ENCODE measurements at regions not wholly inside any gene's neighbourhood (a gene's known extent, or its start where the extent isn't known, plus 50 kb on each side); places are given as distances from the start of the nearest gene placed in this dataset.
"Not testable (repeated sequence)": the region's sequence is repeated elsewhere in the genome, so short reads cannot be mapped to it uniquely, and the experiment has no call there.

GRCh38 chr3:27639271-27639670, 82.9 kb downstream of the EOMES start:
- H3K36me3 Mint-ChIP-seq: no peaks in the 10 kb centered on the region
- H3K4me1 Mint-ChIP-seq (ENCODE audit: low read depth): peaks cover 17% of the 10 kb centered on the region
- peak overlapping the region; percentile 38 for H3K4me3 Mint-ChIP-seq
- H3K27ac Mint-ChIP-seq: peak overlapping the region; percentile 90
- H3K27me3 Mint-ChIP-seq: no peaks in the 10 kb centered on the region
- H3K9me3 Mint-ChIP-seq (ENCODE audit: low read depth): no peaks in the 10 kb centered on the region

- Mint-ChIP-seq H3K4me1 (ENCODE audit: low read depth) (peaks cover 20% of the 10 kb centered on the region), H3K27me3 (no peaks in the 10 kb centered on the region), H3K9me3 (ENCODE audit: low read depth) (no peaks in the 10 kb centered on the region), H3K27ac (peak overlapping the region; percentile 4), H3K36me3 (no peaks in the 10 kb centered on the region), H3K4me3 (no peak overlapping the region)
These were observed 83.5 kb downstream of the EOMES start for GRCh38 chr3:27638594-27638993.

- peaks cover 28% of the 10 kb centered on the region for H3K4me1 Mint-ChIP-seq (ENCODE audit: low read depth)
- no peaks in the 10 kb centered on the region for H3K36me3 Mint-ChIP-seq
- no peak overlapping the region for H3K4me3 Mint-ChIP-seq
- no peak overlapping the region for H3K27ac Mint-ChIP-seq
- no peaks in the 10 kb centered on the region for H3K27me3 Mint-ChIP-seq
- H3K9me3 Mint-ChIP-seq (ENCODE audit: low read depth): no peaks in the 10 kb centered on the region
These were observed 84.7 kb downstream of the EOMES start for GRCh38 chr3:27637346-27637995.

GRCh38 chr3:27635006-27635405, 87.1 kb downstream of the EOMES start:
- H3K4me1 Mint-ChIP-seq (ENCODE audit: low read depth): peaks cover 35% of the 10 kb centered on the region
- not testable (repeated sequence) for H3K27me3 Mint-ChIP-seq; H3K27ac Mint-ChIP-seq; H3K4me3 Mint-ChIP-seq; H3K9me3 Mint-ChIP-seq (ENCODE audit: low read depth); H3K36me3 Mint-ChIP-seq

GRCh38 chr3:27633224-27633545, 88.9 kb downstream of the EOMES start:
- H3K27me3 Mint-ChIP-seq: no peaks in the 10 kb centered on the region
- H3K4me3 Mint-ChIP-seq: peak overlapping the region; percentile 90
- H3K27ac Mint-ChIP-seq: peak overlapping the region; percentile 88
- no peaks in the 10 kb centered on the region for H3K36me3 Mint-ChIP-seq
- no peaks in the 10 kb centered on the region for H3K9me3 Mint-ChIP-seq (ENCODE audit: low read depth)
- H3K4me1 Mint-ChIP-seq (ENCODE audit: low read depth): peaks cover 32% of the 10 kb centered on the region

GRCh38 chr3:27632431-27633223, 89.5 kb downstream of the EOMES start:
- Mint-ChIP-seq H3K4me3 (peak overlapping the region; percentile 90), H3K9me3 (ENCODE audit: low read depth) (no peaks in the 10 kb centered on the region), H3K27me3 (no peaks in the 10 kb centered on the region), H3K4me1 (ENCODE audit: low read depth) (peaks cover 35% of the 10 kb centered on the region), H3K27ac (peak overlapping the region; percentile 88), H3K36me3 (no peaks in the 10 kb centered on the region)

- peaks cover 37% of the 10 kb centered on the region for H3K4me1 Mint-ChIP-seq (ENCODE audit: low read depth)
- peak overlapping the region; percentile 18 for H3K4me3 Mint-ChIP-seq
- H3K9me3 Mint-ChIP-seq (ENCODE audit: low read depth): no peaks in the 10 kb centered on the region
- H3K36me3 Mint-ChIP-seq: no peaks in the 10 kb centered on the region
- H3K27me3 Mint-ChIP-seq: no peaks in the 10 kb centered on the region
- H3K27ac Mint-ChIP-seq: no peak overlapping the region
These were observed 91.2 kb downstream of the EOMES start for GRCh38 chr3:27630885-27631284.

- Mint-ChIP-seq H3K4me1 (ENCODE audit: low read depth) (peaks cover 42% of the 10 kb centered on the region), H3K27me3 (no peaks in the 10 kb centered on the region), H3K4me3 (no peak overlapping the region), H3K27ac (peak overlapping the region; percentile 6), H3K36me3 (no peaks in the 10 kb centered on the region), H3K9me3 (ENCODE audit: low read depth) (no peaks in the 10 kb centered on the region)
These were observed 92.8 kb downstream of the EOMES start for GRCh38 chr3:27629366-27629765.

GRCh38 chr3:27628026-27628750, 93.9 kb downstream of the EOMES start:
- Mint-ChIP-seq H3K27me3 (no peaks in the 10 kb centered on the region), H3K4me1 (ENCODE audit: low read depth) (peaks cover 35% of the 10 kb centered on the region), H3K27ac (no peak overlapping the region), H3K4me3 (no peak overlapping the region), H3K36me3 (no peaks in the 10 kb centered on the region), H3K9me3 (ENCODE audit: low read depth) (no peaks in the 10 kb centered on the region)

- Mint-ChIP-seq H3K27ac (no peak overlapping the region), H3K4me1 (ENCODE audit: low read depth) (peaks cover 27% of the 10 kb centered on the region), H3K9me3 (ENCODE audit: low read depth) (no peaks in the 10 kb centered on the region), H3K4me3 (no peak overlapping the region), H3K36me3 (no peaks in the 10 kb centered on the region), H3K27me3 (no peaks in the 10 kb centered on the region)
These were observed 95.5 kb downstream of the EOMES start for GRCh38 chr3:27626596-27627118.

GRCh38 chr3:27625864-27626263, 96.3 kb downstream of the EOMES start:
- no peaks in the 10 kb centered on the region for H3K36me3 Mint-ChIP-seq
- H3K9me3 Mint-ChIP-seq (ENCODE audit: low read depth): no peaks in the 10 kb centered on the region
- no peaks in the 10 kb centered on the region for H3K27me3 Mint-ChIP-seq
- H3K27ac Mint-ChIP-seq: no peak overlapping the region
- peaks cover 23% of the 10 kb centered on the region for H3K4me1 Mint-ChIP-seq (ENCODE audit: low read depth)
- H3K4me3 Mint-ChIP-seq: no peak overlapping the region

- Mint-ChIP-seq H3K9me3 (ENCODE audit: low read depth) (no peaks in the 10 kb centered on the region), H3K27ac (no peak overlapping the region), H3K4me1 (ENCODE audit: low read depth) (peaks cover 11% of the 10 kb centered on the region), H3K36me3 (no peaks in the 10 kb centered on the region), H3K27me3 (no peaks in the 10 kb centered on the region), H3K4me3 (no peak overlapping the region)
These were observed 98.9 kb downstream of the EOMES start for GRCh38 chr3:27623085-27623753.

GRCh38 chr3:27617552-27617951, 104.6 kb downstream of the EOMES start:
- Mint-ChIP-seq H3K9me3 (ENCODE audit: low read depth) (peaks cover 5% of the 10 kb centered on the region), H3K4me1 (ENCODE audit: low read depth) (no peaks in the 10 kb centered on the region)

GRCh38 chr3:27616031-27616430, 106.1 kb downstream of the EOMES start:
- Mint-ChIP-seq H3K36me3 (peaks cover 3% of the 10 kb centered on the region), H3K4me3 (no peak overlapping the region), H3K27ac (no peak overlapping the region), H3K9me3 (ENCODE audit: low read depth) (peaks cover 5% of the 10 kb centered on the region), H3K27me3 (no peaks in the 10 kb centered on the region), H3K4me1 (ENCODE audit: low read depth) (no peaks in the 10 kb centered on the region)

More at GRCh38 chr3:27617552-27617951, 104.6 kb downstream of the EOMES start:
- H3K36me3 Mint-ChIP-seq: peaks cover 3% of the 10 kb centered on the region
- no peak overlapping the region for H3K27ac Mint-ChIP-seq
- H3K4me3 Mint-ChIP-seq: no peak overlapping the region
- H3K27me3 Mint-ChIP-seq: no peaks in the 10 kb centered on the region

- H3K4me3 Mint-ChIP-seq: no peak overlapping the region
- H3K4me1 Mint-ChIP-seq (ENCODE audit: low read depth): no peaks in the 10 kb centered on the region
- peaks cover 3% of the 10 kb centered on the region for H3K36me3 Mint-ChIP-seq
- H3K9me3 Mint-ChIP-seq (ENCODE audit: low read depth): peaks cover 5% of the 10 kb centered on the region
- no peaks in the 10 kb centered on the region for H3K27me3 Mint-ChIP-seq
- H3K27ac Mint-ChIP-seq: no peak overlapping the region
These were observed 106.6 kb downstream of the EOMES start for GRCh38 chr3:27615555-27615954.

All from activated naive CD8-positive, alpha-beta T cell (primary cell).